NCI-H510A (cell line): ENCODE measurements at regions not wholly inside any gene's neighbourhood (a gene's known extent, or its start where the extent isn't known, plus 50 kb on each side); places are given as distances from the start of the nearest gene placed in this dataset.

ENCODE experiments used
- DNase-seq: peaks from one replicate; lab custom pipeline; 2025; lab: John Stamatoyannopoulos, UW

- no peak for DNase-seq
Measured at GRCh38 chr7:97466999-97467740, 264.7 kb upstream of the TAC1 start.

GRCh38 chr7:97468493-97468892 lies 263.4 kb upstream of the TAC1 start:
- DNase-seq = no peak

DNA sequence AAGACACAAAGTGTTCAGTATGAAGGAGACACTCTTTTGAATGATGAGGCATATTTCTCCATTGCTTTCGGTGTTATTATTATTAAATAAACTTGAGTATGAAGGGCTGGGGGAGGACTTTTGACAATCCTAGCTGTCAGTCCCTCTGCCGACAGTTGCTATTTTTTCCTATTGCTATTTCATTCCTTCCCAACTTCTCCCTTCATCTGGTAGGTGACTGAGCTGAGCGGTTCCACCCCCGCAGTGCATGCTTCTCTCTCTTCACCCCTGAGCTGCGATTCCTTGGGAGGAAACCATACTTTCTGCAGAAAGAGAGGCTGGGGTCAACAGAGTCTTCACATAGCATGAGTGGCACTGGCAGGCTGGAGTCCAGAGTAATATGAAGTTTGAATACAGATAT lies 261.2 kb upstream of the TAC1 start:
- no peak for DNase-seq

DNA sequence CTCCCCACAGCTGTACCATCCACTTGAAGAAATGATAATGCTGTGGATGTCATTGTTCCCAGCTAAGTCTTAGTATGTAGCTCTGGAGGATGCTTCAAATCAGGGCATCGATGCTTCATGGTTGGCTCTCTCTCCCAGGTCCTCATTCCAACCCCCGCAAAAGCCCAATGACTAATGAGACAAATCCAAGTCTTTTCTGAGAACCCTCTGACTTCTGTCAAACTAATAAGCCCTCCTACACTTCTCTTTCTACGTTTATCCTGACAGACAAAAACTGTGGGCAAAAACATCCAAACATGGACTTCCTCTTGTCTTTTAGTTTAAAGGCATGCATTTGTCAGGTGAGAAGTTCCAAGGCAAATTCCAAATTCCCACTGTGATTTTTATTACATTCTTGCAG lies 260.4 kb upstream of the TAC1 start:
- no peak for DNase-seq

DNA sequence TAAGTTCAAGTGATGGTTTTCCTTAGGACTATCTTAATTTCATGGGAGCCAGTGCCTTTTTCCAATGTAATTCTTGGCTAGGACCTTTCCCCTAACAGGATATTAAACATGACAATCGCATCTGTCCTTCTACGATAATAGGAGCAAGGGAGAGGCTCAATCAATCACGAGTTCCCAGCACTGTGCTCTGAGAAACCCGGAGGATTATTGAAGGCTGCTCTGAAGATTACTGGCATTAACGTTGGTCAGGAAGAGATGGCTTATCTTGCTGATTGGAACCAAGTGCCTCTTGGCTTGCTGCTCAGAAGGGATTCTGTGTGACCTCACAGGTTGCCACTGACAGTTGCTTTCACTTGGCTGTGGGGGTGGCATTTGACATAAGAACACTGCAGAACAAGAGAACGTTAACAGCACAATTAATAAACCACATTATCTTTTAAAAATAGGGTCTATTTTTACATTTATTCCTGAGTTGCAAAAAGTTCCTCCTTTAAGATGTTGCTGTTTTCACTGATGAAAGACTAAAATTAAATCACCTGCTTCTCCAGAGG lies 252.1 kb upstream of the TAC1 start:
- DNase-seq = no peak

DNA sequence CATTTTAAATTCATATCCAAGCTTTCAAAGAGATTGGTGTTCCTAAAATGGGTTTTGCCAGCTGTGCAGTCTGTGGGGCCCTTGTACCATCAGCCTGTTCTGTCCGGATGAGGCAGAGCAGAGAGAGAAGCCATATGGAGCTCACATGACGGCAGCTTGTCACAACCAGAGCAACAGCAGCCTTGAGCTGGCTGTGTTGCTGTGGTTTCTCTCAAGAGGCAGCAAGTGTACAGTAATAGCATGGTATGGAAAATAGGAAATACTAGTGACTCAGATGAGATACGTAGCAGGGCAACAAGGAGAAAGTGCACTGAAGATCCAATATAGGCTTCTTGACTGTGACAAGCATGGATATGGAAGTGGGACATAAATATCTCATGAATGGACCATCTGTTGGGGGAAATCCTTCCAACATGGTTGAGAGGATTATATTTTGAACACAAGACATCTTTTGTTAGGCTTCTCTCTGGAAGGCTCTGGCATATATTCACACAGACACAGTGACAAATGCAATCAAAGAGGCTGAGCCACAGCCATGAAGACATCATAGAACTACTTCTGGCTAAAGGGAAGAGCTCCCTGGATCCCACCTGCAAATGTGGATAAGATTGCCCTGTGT lies 251.0 kb upstream of the TAC1 start:
- no peak for DNase-seq

DNA sequence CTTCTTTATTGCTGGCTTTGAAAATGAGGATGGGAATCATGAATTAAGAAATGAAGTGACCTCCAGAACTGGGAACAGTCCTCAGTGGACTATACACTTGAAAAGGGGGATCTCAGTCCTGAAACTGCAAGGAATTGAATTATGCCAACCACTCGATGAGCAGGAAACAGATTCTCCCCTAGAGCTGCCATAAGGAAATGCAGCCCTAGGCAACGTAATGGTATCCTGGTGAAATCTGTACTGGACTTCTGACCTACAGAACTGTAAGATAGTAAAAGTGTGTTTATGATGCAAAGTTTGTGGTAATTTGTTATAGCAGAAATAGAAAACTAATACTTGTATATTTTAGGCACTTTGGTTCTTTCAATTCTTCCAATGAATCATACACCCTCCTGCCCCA lies 236.4 kb upstream of the TAC1 start:
- no peak for DNase-seq

DNA sequence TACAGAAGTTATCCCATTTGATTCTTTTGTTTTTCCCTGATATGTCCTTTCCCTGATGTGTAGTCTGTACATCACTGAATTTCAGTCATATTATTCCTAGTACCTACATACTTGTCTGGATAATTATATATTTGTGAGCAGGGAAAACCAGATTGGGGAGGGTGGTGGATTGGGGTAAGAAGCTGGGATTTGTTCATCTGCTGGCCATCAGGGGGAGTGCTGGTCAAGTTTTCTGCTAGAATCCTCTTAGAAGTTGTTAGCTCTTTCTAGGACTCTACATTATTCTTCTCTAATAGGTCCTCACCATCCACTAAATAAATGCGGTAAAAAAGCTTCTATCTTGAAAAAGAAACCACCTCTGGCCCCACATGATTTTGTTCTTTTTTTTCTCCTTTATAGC lies 232.7 kb upstream of the TAC1 start:
- DNase-seq = no peak

GRCh38 chr7:97503367-97504094 lies 228.4 kb upstream of the TAC1 start:
- no peak for DNase-seq

- DNase-seq = no peak
Measured at GRCh38 chr7:97506728-97507127, 225.2 kb upstream of the TAC1 start.

GRCh38 chr7:97512441-97513207 lies 219.3 kb upstream of the TAC1 start:
- DNase-seq = no peak

GRCh38 chr7:97513326-97513725 lies 218.6 kb upstream of the TAC1 start:
- DNase-seq = no peak

GRCh38 chr7:97541188-97541587 lies 190.7 kb upstream of the TAC1 start:
- DNase-seq = no peak

- DNase-seq = no peak
Measured at GRCh38 chr7:97555857-97556421, 175.9 kb upstream of the TAC1 start.

DNA sequence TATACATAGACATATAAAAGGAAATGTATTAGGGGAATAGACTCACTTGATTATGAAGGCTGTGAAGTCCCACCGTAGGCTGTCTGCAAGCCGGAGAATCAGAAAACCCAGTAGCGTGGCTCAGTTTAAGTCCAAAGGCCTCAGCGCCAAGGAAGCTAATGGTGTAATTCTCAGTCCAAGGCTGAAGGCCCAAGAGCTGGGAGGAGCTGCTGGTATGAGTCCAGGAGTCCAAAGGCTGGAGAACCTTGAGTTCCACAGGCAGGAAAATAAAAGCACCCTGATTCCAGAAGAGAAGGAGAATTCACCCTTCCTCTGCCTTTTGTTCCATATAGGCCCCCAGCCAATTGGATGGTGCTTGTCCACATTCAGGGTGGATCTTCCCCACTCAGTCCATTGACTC lies 166.2 kb upstream of the TAC1 start:
- DNase-seq = no peak

DNA sequence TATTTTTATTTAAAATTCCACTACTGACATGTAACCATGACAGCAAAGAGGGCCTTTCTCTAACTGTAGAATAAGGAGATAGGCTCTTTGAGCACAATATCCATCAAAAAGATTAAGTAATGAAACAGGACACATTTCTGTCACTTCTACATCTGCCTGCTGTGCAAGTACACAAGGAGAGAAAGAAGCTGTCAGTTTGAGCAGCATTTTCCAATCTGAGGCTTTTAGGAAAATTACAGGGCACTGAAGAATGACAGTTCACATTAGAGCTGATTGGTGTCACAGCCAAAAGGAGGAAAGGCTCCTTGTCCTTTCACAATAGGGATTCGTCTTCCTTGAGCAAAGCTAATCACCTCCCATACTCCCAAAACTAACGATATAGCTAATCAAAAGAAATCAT lies 158.8 kb upstream of the TAC1 start:
- DNase-seq = no peak

GRCh38 chr7:97576043-97576442 lies 155.8 kb upstream of the TAC1 start:
- DNase-seq = no peak

DNA sequence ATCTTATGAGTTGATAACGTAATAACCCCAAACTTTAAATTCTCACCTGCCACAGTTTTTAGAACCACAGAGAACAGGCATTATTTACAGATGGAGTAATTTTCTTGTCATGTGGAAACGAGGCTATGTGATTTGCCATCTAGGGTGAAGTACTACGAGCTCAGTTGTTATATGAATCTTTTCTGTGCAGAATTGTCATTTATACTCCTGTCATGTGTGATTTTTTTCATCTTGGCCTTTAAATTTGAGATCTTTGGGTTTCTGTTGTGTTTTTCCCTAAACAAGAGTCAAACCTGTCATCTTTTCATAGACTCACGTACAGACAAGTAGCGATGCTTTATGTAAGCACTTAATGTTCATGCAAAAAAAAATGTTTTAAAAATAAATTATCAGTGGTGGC lies 153.7 kb upstream of the TAC1 start:
- no peak for DNase-seq

DNA sequence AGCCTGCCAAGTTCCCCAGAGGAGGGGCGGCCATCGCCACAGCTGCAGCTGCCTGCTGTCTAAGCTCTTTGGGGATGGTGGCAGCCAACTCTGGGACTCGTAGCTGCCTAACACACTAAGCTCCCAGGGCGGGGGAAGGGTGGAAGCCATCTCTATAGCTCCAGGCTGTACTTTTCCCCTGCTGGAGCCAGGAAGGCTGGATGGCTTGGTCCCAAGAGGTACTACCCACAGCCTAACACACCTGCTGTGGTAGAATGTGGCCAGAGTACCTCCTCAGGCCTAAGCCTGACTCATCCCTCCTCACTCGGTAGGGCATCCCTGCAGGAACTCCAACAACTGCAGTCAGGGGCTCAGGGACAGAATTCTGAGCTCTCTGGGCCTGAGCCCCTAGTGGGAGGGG lies 151.7 kb upstream of the TAC1 start:
- DNase-seq = no peak

DNA sequence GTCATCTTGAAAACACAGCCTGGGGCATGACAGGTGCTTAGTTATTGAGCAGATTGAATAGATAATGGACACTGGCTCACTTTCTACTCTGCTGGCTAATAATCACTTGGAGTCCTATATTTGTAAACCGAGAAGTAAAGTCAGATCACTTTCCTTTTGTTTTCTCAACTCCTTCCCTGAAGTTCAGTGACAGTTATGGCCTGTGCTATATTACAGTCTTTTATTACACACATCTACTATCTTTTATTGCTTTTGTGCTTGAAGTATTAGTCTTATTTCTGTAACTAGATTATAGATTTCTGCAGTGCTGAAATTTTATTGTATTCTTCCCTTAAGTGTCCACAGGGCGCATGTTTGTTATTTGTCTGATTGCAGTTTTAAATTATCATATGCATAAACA lies 136.4 kb upstream of the TAC1 start:
- no peak for DNase-seq

- DNase-seq = no peak
Measured at GRCh38 chr7:97601931-97602457, 129.9 kb upstream of the TAC1 start.

DNA sequence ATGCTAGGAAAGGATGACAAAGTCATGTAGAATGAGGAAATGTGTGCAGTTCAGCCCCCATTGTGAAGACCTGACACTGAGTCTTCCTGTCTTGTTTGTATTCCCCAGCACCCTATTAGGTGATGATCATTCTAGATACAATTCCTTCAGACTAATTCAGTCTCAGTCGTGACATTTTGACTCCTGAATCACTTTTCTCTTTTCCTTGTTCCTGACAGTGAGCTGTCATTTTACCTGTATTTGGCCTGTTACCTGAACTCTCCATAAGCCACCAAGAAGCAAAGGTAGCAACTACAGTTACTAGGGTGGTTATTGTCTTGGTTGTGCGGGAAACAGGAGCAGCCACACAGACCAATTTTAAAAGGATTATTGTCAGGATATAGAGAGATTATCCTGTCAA lies 111.4 kb upstream of the TAC1 start:
- DNase-seq = no peak
